DOHH2 (cell line): ENCODE measurements at regions not wholly inside any gene's neighbourhood (a gene's known extent, or its start where the extent isn't known, plus 50 kb on each side); places are given as distances from the start of the nearest gene placed in this dataset.

Experiments
- CTCF ChIP-seq: fragments of 200-600 bp; sonication (generic); IDR thresholded peaks from one replicate; pipeline ENCODE4 v1.5.1; 2014; ENCODE audit warnings: antibody characterized with exemption, mild to moderate bottlenecking, low read depth, low read length; ENCODE audit not compliant: poor library complexity, severe bottlenecking
- EZH2phosphoT487 ChIP-seq: fragments of 200-600 bp; sonication (generic); IDR thresholded peaks from 2 replicates; pipeline ENCODE4 v1.6.1; 2017; ENCODE audit warnings: borderline replicate concordance, mild to moderate bottlenecking, antibody characterized with exemption, low read length, moderate library complexity, mixed read lengths

- TF ChIP-seq CTCF (no peak), EZH2phosphoT487 (no peak)
Observed at GRCh38 chr5:174556756-174557155, 167.6 kb upstream of the MSX2 start.
